Activated CD8-positive, alpha-beta T cell treated with anti-CD3 and anti-CD28 coated beads for 36 hours (primary cell): ENCODE measurements at regions not wholly inside any gene's neighbourhood (a gene's known extent, or its start where the extent isn't known, plus 50 kb on each side); places are given as distances from the start of the nearest gene placed in this dataset.
"Not testable (repeated sequence)": the region's sequence is repeated elsewhere in the genome, so short reads cannot be mapped to it uniquely, and the experiment has no call there.

Source experiments
- ATAC-seq: fragments of 200-7000 bp; cut with Tn5 transposase; one replicate; pipeline ENCODE4 v1.10.0; 2021; ENCODE audit warnings: mild to moderate bottlenecking, moderate library complexity
- CTCF ChIA-PET: fragments of 350-600 bp; sonication (Branson Sonifier 250); formaldehyde crosslinking; loops from one replicate; lab custom pipeline; 2021; ENCODE audit warnings: antibody characterized with exemption; lab: Charles Lee
- POLR2A ChIA-PET: fragments of 350-600 bp; sonication (Branson Sonifier 250); formaldehyde crosslinking; loops from one replicate; lab custom pipeline; 2021; ENCODE audit warnings: antibody characterized with exemption; lab: Charles Lee
- DNase-seq: peaks from one replicate; pipeline ENCODE4 v3.0.0-alpha.2; 2020
- H3K27ac Mint-ChIP-seq: one replicate; pipeline ENCODE4 v1.8.0; 2021; ENCODE audit warnings: mild to moderate bottlenecking, mixed read lengths
- H3K27me3 Mint-ChIP-seq: one replicate; pipeline ENCODE4 v1.8.0; 2021; ENCODE audit warnings: mixed read lengths
- H3K36me3 Mint-ChIP-seq: one replicate; pipeline ENCODE4 v1.8.0; 2021; ENCODE audit warnings: low read depth, mixed read lengths
- H3K4me1 Mint-ChIP-seq: one replicate; pipeline ENCODE4 v1.8.0; 2021; ENCODE audit warnings: low read depth, mixed read lengths
- H3K4me3 Mint-ChIP-seq: one replicate; pipeline ENCODE4 v1.8.0; 2021; ENCODE audit warnings: mild to moderate bottlenecking, moderate library complexity, mixed read lengths
- H3K9me3 Mint-ChIP-seq: one replicate; pipeline ENCODE4 v1.8.0; 2021; ENCODE audit warnings: mixed read lengths
- CTCF ChIP-seq: fragments of 200-600 bp; IDR thresholded peaks from one replicate; pipeline ENCODE4 v1.8.0; 2022; ENCODE audit warnings: antibody characterized with exemption, mild to moderate bottlenecking
- intact Hi-C: fragments of 100-400 bp; cut with micrococcal nuclease; formaldehyde crosslinking; loops from one replicate; pipeline ENCODE4 v1.10.0; 2022

GRCh38 chr4:71870456-71870855, 86.6 kb upstream of the GC start:
- H3K4me1 Mint-ChIP-seq, result no peaks in the 10 kb centered on the region
- DNase-seq, result no peak
- CTCF ChIA-PET, result no interaction called here
- POLR2A ChIA-PET, result no interaction called here
- intact Hi-C loops, result no loop called here
- no peak overlapping the region for H3K4me3 Mint-ChIP-seq
- no peaks in the 10 kb centered on the region for H3K36me3 Mint-ChIP-seq
- no peak for ATAC-seq
- no peak overlapping the region for H3K27ac Mint-ChIP-seq
- no peaks in the 10 kb centered on the region for H3K9me3 Mint-ChIP-seq
- no peaks in the 10 kb centered on the region for H3K27me3 Mint-ChIP-seq
- TF ChIP-seq CTCF, result no peak

DNA sequence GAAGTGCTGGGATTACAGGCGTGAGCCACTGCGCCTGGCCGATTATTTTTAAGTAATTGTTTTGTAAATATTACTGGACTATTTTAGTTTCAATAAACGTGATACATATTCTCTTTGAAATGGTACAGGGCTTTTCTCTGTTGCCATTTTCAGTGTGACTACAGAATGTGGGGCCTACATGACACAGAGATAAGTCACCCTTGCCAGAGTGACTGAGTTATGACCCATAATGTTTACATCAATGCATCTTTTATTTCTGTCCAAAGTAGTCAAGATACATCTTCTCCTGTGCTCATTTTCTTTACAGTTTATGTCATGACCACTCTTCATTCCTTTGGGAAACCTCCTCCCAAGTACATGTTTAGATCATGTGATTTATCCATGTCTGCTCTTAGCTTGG, 88.3 kb upstream of the GC start:
- no peaks in the 10 kb centered on the region for H3K4me1 Mint-ChIP-seq
- intact Hi-C loops, result no loop called here
- ATAC-seq (no peak), DNase-seq (no peak)
- no peaks in the 10 kb centered on the region for H3K27me3 Mint-ChIP-seq
- TF ChIP-seq CTCF, result no peak
- H3K9me3 Mint-ChIP-seq, result no peaks in the 10 kb centered on the region
- POLR2A ChIA-PET, result no interaction called here
- no peak overlapping the region for H3K4me3 Mint-ChIP-seq
- no peak overlapping the region for H3K27ac Mint-ChIP-seq
- no peaks in the 10 kb centered on the region for H3K36me3 Mint-ChIP-seq
- CTCF ChIA-PET, result no interaction called here

GRCh38 chr4:71872767-71873415, 89.0 kb upstream of the GC start:
- H3K36me3 Mint-ChIP-seq, result no peaks in the 10 kb centered on the region
- H3K27ac Mint-ChIP-seq, result no peak overlapping the region
- intact Hi-C loops, result no loop called here
- no peaks in the 10 kb centered on the region for H3K4me1 Mint-ChIP-seq
- H3K9me3 Mint-ChIP-seq, result no peaks in the 10 kb centered on the region
- DNase-seq, result no peak
- ATAC-seq, result no peak
- no peak for TF ChIP-seq CTCF
- H3K4me3 Mint-ChIP-seq, result no peak overlapping the region
- H3K27me3 Mint-ChIP-seq, result no peaks in the 10 kb centered on the region
- ChIA-PET CTCF (no interaction called here), POLR2A (no interaction called here)

- intact Hi-C loops, result no loop called here
- H3K4me3 Mint-ChIP-seq, result no peak overlapping the region
- ATAC-seq (no peak), DNase-seq (no peak)
- ChIA-PET CTCF (no interaction called here), POLR2A (no interaction called here)
- H3K9me3 Mint-ChIP-seq, result no peaks in the 10 kb centered on the region
- no peaks in the 10 kb centered on the region for H3K36me3 Mint-ChIP-seq
- no peaks in the 10 kb centered on the region for H3K4me1 Mint-ChIP-seq
- H3K27me3 Mint-ChIP-seq, result no peaks in the 10 kb centered on the region
- no peak overlapping the region for H3K27ac Mint-ChIP-seq
- no peak for TF ChIP-seq CTCF
Observed at GRCh38 chr4:71878376-71878775, 94.5 kb upstream of the GC start.

GRCh38 chr4:71882113-71882841, 98.4 kb upstream of the GC start:
- intact Hi-C loops, result no loop called here
- no peak for DNase-seq
- H3K27ac Mint-ChIP-seq, result no peak overlapping the region
- no peaks in the 10 kb centered on the region for H3K36me3 Mint-ChIP-seq
- ATAC-seq, result no peak
- no peaks in the 10 kb centered on the region for H3K4me1 Mint-ChIP-seq
- H3K4me3 Mint-ChIP-seq, result no peak overlapping the region
- ChIA-PET POLR2A (no interaction called here), CTCF (interaction anchor here (1.5 kb wide), 1 partner anchor 22 kb away, joined by 4 read pairs; no protein-coding TSS in a partner anchor)
- H3K9me3 Mint-ChIP-seq, result no peaks in the 10 kb centered on the region
- no peaks in the 10 kb centered on the region for H3K27me3 Mint-ChIP-seq
- TF ChIP-seq CTCF, result no peak

GRCh38 chr4:71900366-71900765, 116.5 kb upstream of the GC start:
- CTCF ChIA-PET, intact Hi-C loops, H3K4me1 Mint-ChIP-seq: not testable (repeated sequence)

GRCh38 chr4:71905594-71905993, 121.7 kb upstream of the GC start:
- ATAC-seq, POLR2A ChIA-PET, intact Hi-C loops, H3K36me3 Mint-ChIP-seq, DNase-seq, H3K9me3 Mint-ChIP-seq, H3K4me3 Mint-ChIP-seq, H3K27ac Mint-ChIP-seq, H3K4me1 Mint-ChIP-seq, H3K27me3 Mint-ChIP-seq, CTCF ChIA-PET: not testable (repeated sequence)

More at GRCh38 chr4:71900366-71900765, 116.5 kb upstream of the GC start:
- POLR2A ChIA-PET, H3K4me3 Mint-ChIP-seq, DNase-seq, H3K36me3 Mint-ChIP-seq, ATAC-seq, H3K9me3 Mint-ChIP-seq, H3K27ac Mint-ChIP-seq, H3K27me3 Mint-ChIP-seq: not testable (repeated sequence)
